ENCODE measurements at regions not wholly inside any gene's neighbourhood (a gene's known extent, or its start where the extent isn't known, plus 50 kb on each side); places are given as distances from the start of the nearest gene placed in this dataset.

DNA sequence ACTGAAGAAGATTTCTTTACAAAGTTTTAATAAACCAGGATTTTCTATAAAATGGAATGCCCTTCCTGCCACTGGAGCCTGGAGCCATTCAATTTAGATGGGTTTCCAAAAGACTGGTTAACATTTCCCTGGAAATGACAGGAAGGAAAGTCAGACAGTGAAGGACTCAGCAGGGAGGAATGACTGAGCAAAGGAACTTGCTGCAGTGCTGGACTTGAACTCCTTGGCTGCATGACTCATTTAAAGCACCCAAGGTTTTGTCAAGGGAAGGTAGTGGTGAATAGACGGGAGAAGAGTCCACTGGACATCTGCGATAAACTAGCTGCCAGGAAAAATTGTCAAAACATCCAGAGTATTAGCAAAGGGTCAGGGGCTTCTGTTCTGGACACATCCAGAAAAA is 163.8 kb upstream of the SLC28A3 start:
- TF ChIP-seq, protein P1, sequence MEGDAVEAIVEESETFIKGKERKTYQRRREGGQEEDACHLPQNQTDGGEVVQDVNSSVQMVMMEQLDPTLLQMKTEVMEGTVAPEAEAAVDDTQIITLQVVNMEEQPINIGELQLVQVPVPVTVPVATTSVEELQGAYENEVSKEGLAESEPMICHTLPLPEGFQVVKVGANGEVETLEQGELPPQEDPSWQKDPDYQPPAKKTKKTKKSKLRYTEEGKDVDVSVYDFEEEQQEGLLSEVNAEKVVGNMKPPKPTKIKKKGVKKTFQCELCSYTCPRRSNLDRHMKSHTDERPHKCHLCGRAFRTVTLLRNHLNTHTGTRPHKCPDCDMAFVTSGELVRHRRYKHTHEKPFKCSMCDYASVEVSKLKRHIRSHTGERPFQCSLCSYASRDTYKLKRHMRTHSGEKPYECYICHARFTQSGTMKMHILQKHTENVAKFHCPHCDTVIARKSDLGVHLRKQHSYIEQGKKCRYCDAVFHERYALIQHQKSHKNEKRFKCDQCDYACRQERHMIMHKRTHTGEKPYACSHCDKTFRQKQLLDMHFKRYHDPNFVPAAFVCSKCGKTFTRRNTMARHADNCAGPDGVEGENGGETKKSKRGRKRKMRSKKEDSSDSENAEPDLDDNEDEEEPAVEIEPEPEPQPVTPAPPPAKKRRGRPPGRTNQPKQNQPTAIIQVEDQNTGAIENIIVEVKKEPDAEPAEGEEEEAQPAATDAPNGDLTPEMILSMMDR (IDR thresholded peaks at IDR 0.05; ENCODE audit: low read length) = no peak
- no peak for TF ChIP-seq EZH2 (IDR thresholded peaks at IDR 0.05; ENCODE audit: borderline replicate concordance, low read length)

Data from OCI-LY1 (cell line).